Neuronal stem cell (in vitro differentiated cells): ENCODE measurements at regions not wholly inside any gene's neighbourhood (a gene's known extent, or its start where the extent isn't known, plus 50 kb on each side); places are given as distances from the start of the nearest gene placed in this dataset.

ENCODE experiments used
- DNase-seq: peaks from one replicate; pipeline ENCODE4 v3.0.0-alpha.2; 2013; ENCODE audit warnings: low spot score
- H2AFZ ChIP-seq: one replicate; pipeline ENCODE4 v1.6.1; 2013; ENCODE audit warnings: mild to moderate bottlenecking, low read length, inconsistent platforms
- H2AK5ac ChIP-seq: 2 replicates; pipeline ENCODE4 v1.6.1; 2013; ENCODE audit warnings: low read depth, mild to moderate bottlenecking, inconsistent platforms, low read length, moderate library complexity, mixed read lengths
- H2BK120ac ChIP-seq: 2 replicates; pipeline ENCODE4 v1.6.1; 2013; ENCODE audit warnings: low read depth, mild to moderate bottlenecking, inconsistent platforms, low read length, moderate library complexity, mixed read lengths
- H2BK12ac ChIP-seq: one replicate; pipeline ENCODE4 v1.6.1; 2013; ENCODE audit warnings: low read length, inconsistent platforms
- H2BK15ac ChIP-seq: 2 replicates; pipeline ENCODE4 v1.6.1; 2013; ENCODE audit warnings: mild to moderate bottlenecking, low read length, inconsistent platforms, mixed read lengths
- H2BK5ac ChIP-seq: one replicate; pipeline ENCODE4 v1.6.1; 2013; ENCODE audit warnings: inconsistent platforms, mild to moderate bottlenecking, low read length, moderate library complexity
- H3K14ac ChIP-seq: one replicate; pipeline ENCODE4 v1.6.1; 2013; ENCODE audit warnings: low read length, inconsistent platforms
- H3K18ac ChIP-seq: 2 replicates; pipeline ENCODE4 v1.6.1; 2013; ENCODE audit warnings: low read length, inconsistent platforms
- H3K23ac ChIP-seq: 2 replicates; pipeline ENCODE4 v1.6.1; 2013; ENCODE audit warnings: low read depth, mild to moderate bottlenecking, mixed read lengths, low read length, inconsistent platforms; ENCODE audit not compliant: poor library complexity
- H3K27ac ChIP-seq: replicated peaks from 3 replicates; pipeline ENCODE4 v1.5.1; 2013; ENCODE audit warnings: low read length, inconsistent platforms
- H3K27me3 ChIP-seq, 3 experiments: 2 replicates each; pipeline ENCODE4 v1.6.1; 2013; ENCODE audit warnings: low read length in 3 of 3, mild to moderate bottlenecking in 2 of 3, inconsistent platforms in 1 of 3, low read depth in 1 of 3, mixed read lengths in 1 of 3, moderate library complexity in 1 of 3; ENCODE audit not compliant: control insufficient read depth in 3 of 3, insufficient read depth in 3 of 3
- H3K36me3 ChIP-seq, 2 donors: replicated peaks in 1 of 2; 2 replicates each; pipeline ENCODE4 v1.6.1; 2013; ENCODE audit warnings: low read length in 2 of 2; ENCODE audit not compliant: control insufficient read depth in 2 of 2, insufficient read depth in 2 of 2
- H3K4ac ChIP-seq: 2 replicates; pipeline ENCODE4 v1.6.1; 2013; ENCODE audit warnings: inconsistent platforms, mild to moderate bottlenecking, low read length, moderate library complexity
- H3K4me1 ChIP-seq, 2 donors: 1 replicate in 1 of 2; 2 replicates in 1 of 2; pipeline ENCODE4 v1.6.1; 2013; ENCODE audit warnings: low read length in 2 of 2, low read depth in 1 of 2; ENCODE audit not compliant: control insufficient read depth in 2 of 2, insufficient read depth in 1 of 2
- H3K4me2 ChIP-seq: one replicate; pipeline ENCODE4 v1.6.1; 2013; ENCODE audit warnings: mild to moderate bottlenecking, low read length, inconsistent platforms; ENCODE audit not compliant: insufficient read depth, poor library complexity, severe bottlenecking
- H3K4me3 ChIP-seq, 2 donors: 2 replicates each; pipeline ENCODE4 v1.5.1; 2013; ENCODE audit warnings: low read length in 2 of 2, mild to moderate bottlenecking in 2 of 2, inconsistent platforms in 1 of 2, moderate library complexity in 1 of 2
- H3K79me1 ChIP-seq: one replicate; pipeline ENCODE4 v1.6.1; 2013; ENCODE audit warnings: low read depth, mild to moderate bottlenecking, inconsistent platforms, low read length, moderate library complexity
- H3K9ac ChIP-seq: one replicate; pipeline ENCODE4 v1.6.1; 2013; ENCODE audit warnings: mild to moderate bottlenecking, low read depth, low read length, inconsistent platforms; ENCODE audit not compliant: poor library complexity
- H3K9me3 ChIP-seq, 2 donors: replicated peaks in 1 of 2; 2 replicates each; pipeline versions ENCODE3 to v1.6.1; 2013; ENCODE audit warnings: low read length in 2 of 2, mild to moderate bottlenecking in 2 of 2, inconsistent platforms in 1 of 2, low read depth in 1 of 2, mixed read lengths in 1 of 2, moderate library complexity in 1 of 2; ENCODE audit not compliant: control insufficient read depth in 2 of 2, insufficient read depth in 1 of 2
- H4K8ac ChIP-seq: one replicate; pipeline ENCODE4 v1.6.1; 2013; ENCODE audit warnings: low read depth, mild to moderate bottlenecking, inconsistent platforms, low read length, moderate library complexity
- H4K91ac ChIP-seq: one replicate; pipeline ENCODE4 v1.6.1; 2013; ENCODE audit warnings: low read length, low read depth, mild to moderate bottlenecking, inconsistent platforms; ENCODE audit not compliant: poor library complexity
- WGBS, 2 donors: extraction: QIAGEN DNeasy Blood & Tissue Kit; methylation state at CpG; one replicate each; pipeline ENCODE4 v1.1.7; 2013; ENCODE audit warnings: missing lambda C conversion rate in 2 of 2, mixed read lengths in 1 of 2; ENCODE audit not compliant: insufficient read length in 2 of 2, insufficient replicate concordance in 1 of 2; ENCODE audit errors: extremely low coverage in 2 of 2; 5-methylcytosine and 5-hydroxymethylcytosine counted together

GRCh38 chr1:219757890-219758289 lies 145.0 kb upstream of the ZC3H11B start:
- H2AFZ ChIP-seq: peak overlapping the region; percentile 31
- no peak overlapping the region for H3K23ac ChIP-seq
- no peak overlapping the region for H4K8ac ChIP-seq
- H3K9me3 ChIP-seq: no peaks in the 10 kb centered on the region
- H3K4me3 ChIP-seq: no peak overlapping the region
- no peak overlapping the region for H4K91ac ChIP-seq
- H3K4me1 ChIP-seq: peaks cover 2 to 5% of the 10 kb centered on the region in 2 donors
- H3K9ac ChIP-seq: no peak overlapping the region
- no peaks in the 10 kb centered on the region for H3K79me1 ChIP-seq
- no CpG with 5 or more reads among the region's 5 CpGs for WGBS, 2 donors
- H3K18ac ChIP-seq: peak overlapping the region; percentile 23
- H2AK5ac ChIP-seq: no peak overlapping the region
- H2BK5ac ChIP-seq: no peak overlapping the region
- no peaks in the 10 kb centered on the region for H3K27me3 ChIP-seq
- no peak overlapping the region for H3K4ac ChIP-seq
- H3K27ac ChIP-seq: no peak overlapping the region
- H3K14ac ChIP-seq: no peak overlapping the region
- no peak for DNase-seq
- H2BK12ac ChIP-seq: no peak overlapping the region
- H3K4me2 ChIP-seq: no peak overlapping the region
- no peak overlapping the region for H2BK15ac ChIP-seq
- H3K36me3 ChIP-seq: no peaks in the 10 kb centered on the region
- H2BK120ac ChIP-seq: no peak overlapping the region

GRCh38 chr1:219755234-219755633 lies 142.3 kb upstream of the ZC3H11B start:
- H2BK120ac ChIP-seq: no peak overlapping the region

GRCh38 chr1:219754767-219755166 lies 141.9 kb upstream of the ZC3H11B start:
- no CpG with 5 or more reads among the region's 2 CpGs for WGBS, 2 donors
- DNase-seq: no peak

More at GRCh38 chr1:219755234-219755633, 142.3 kb upstream of the ZC3H11B start:
- no peaks in the 10 kb centered on the region for H3K79me1 ChIP-seq
- H4K8ac ChIP-seq: no peak overlapping the region
- H2AFZ ChIP-seq: no peak overlapping the region
- no peak overlapping the region for H3K23ac ChIP-seq
- H3K14ac ChIP-seq: no peak overlapping the region
- no peak overlapping the region for H3K4ac ChIP-seq
- H3K36me3 ChIP-seq: no peaks in the 10 kb centered on the region
- no CpG with 5 or more reads among the region's 3 CpGs for WGBS, 2 donors
- H3K4me2 ChIP-seq: no peak overlapping the region
- H3K18ac ChIP-seq: no peak overlapping the region
- H2AK5ac ChIP-seq: no peak overlapping the region
- no peak overlapping the region for H3K4me3 ChIP-seq
- H4K91ac ChIP-seq: no peak overlapping the region
- H3K9ac ChIP-seq: no peak overlapping the region
- H3K27ac ChIP-seq: no peak overlapping the region
- no peaks in the 10 kb centered on the region for H3K27me3 ChIP-seq
- no peaks in the 10 kb centered on the region for H3K9me3 ChIP-seq
- H2BK5ac ChIP-seq: no peak overlapping the region
- H3K4me1 ChIP-seq: peaks cover 2 to 5% of the 10 kb centered on the region in 2 donors
- DNase-seq: no peak
- no peak overlapping the region for H2BK15ac ChIP-seq
- H2BK12ac ChIP-seq: no peak overlapping the region

GRCh38 chr1:219753914-219754313 lies 141.0 kb upstream of the ZC3H11B start:
- no peak overlapping the region for H4K91ac ChIP-seq
- no peak for DNase-seq
- no peak overlapping the region for H3K23ac ChIP-seq
- H3K9me3 ChIP-seq: no peaks in the 10 kb centered on the region
- no CpG with 5 or more reads among the region's 4 CpGs for WGBS, 2 donors
- no peak overlapping the region for H3K27ac ChIP-seq
- no peak overlapping the region for H3K4ac ChIP-seq
- H3K18ac ChIP-seq: no peak overlapping the region
- no peak overlapping the region for H3K14ac ChIP-seq
- H3K4me2 ChIP-seq: no peak overlapping the region
- H4K8ac ChIP-seq: no peak overlapping the region
- H3K36me3 ChIP-seq: no peaks in the 10 kb centered on the region
- H2BK12ac ChIP-seq: no peak overlapping the region
- no peak overlapping the region for H2AFZ ChIP-seq
- no peak overlapping the region for H2BK120ac ChIP-seq
- H2BK5ac ChIP-seq: no peak overlapping the region
- no peaks in the 10 kb centered on the region for H3K27me3 ChIP-seq
- H3K79me1 ChIP-seq: no peaks in the 10 kb centered on the region
- no peak overlapping the region for H2BK15ac ChIP-seq
- H3K4me1 ChIP-seq: peaks cover 0 to 5% of the 10 kb centered on the region in 2 donors
- no peak overlapping the region for H3K4me3 ChIP-seq
- no peak overlapping the region for H3K9ac ChIP-seq
- no peak overlapping the region for H2AK5ac ChIP-seq

More at GRCh38 chr1:219754767-219755166, 141.9 kb upstream of the ZC3H11B start:
- no peak overlapping the region for H2BK120ac ChIP-seq
- H4K91ac ChIP-seq: no peak overlapping the region
- no peak overlapping the region for H2AFZ ChIP-seq
- H3K36me3 ChIP-seq: no peaks in the 10 kb centered on the region
- H3K9me3 ChIP-seq: no peaks in the 10 kb centered on the region
- no peak overlapping the region for H3K4ac ChIP-seq
- H3K27ac ChIP-seq: no peak overlapping the region
- no peaks in the 10 kb centered on the region for H3K27me3 ChIP-seq
- no peak overlapping the region for H4K8ac ChIP-seq
- no peak overlapping the region for H3K14ac ChIP-seq
- no peak overlapping the region for H3K9ac ChIP-seq
- H3K18ac ChIP-seq: no peak overlapping the region
- no peak overlapping the region for H3K4me3 ChIP-seq
- H2BK5ac ChIP-seq: no peak overlapping the region
- no peak overlapping the region for H2AK5ac ChIP-seq
- no peaks in the 10 kb centered on the region for H3K79me1 ChIP-seq
- no peak overlapping the region for H2BK15ac ChIP-seq
- peaks cover 2 to 5% of the 10 kb centered on the region in 2 donors for H3K4me1 ChIP-seq
- no peak overlapping the region for H3K23ac ChIP-seq
- H2BK12ac ChIP-seq: no peak overlapping the region
- no peak overlapping the region for H3K4me2 ChIP-seq
